Activated T-helper 9 cell treated with anti-CD3 and anti-CD28 coated beads, Interleukin-2, amount 50 U/mL, for 16 hours (primary cell): ENCODE measurements at regions not wholly inside any gene's neighbourhood (a gene's known extent, or its start where the extent isn't known, plus 50 kb on each side); places are given as distances from the start of the nearest gene placed in this dataset.

Experiments
- DNase-seq: peaks from one replicate; pipeline ENCODE4 v3.0.0-alpha.2; 2020; ENCODE audit warnings: low read depth

- DNase-seq: no peak
Measured at GRCh38 chr6:113095841-113096240, 748.7 kb downstream of the RFPL4B start.

DNA sequence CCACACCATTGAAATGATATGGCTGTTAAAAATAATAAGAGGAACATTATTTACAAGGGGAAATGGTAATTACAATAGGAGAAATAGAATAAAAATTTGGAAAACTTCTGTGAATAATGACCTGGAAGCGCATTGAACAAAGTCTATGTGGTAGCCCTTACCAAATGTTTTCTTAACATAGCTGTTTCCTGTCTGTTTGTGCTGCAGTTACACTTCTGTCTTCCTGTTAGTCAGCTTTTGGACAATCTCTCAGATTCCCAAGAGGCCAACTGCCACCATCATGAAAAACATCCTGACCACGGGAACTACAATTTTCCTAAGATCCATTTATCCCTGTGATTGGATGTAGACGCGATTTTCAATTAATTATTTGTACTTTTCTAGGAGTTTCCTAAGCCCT, 754.4 kb upstream of the MARCKS start:
- no peak for DNase-seq

GRCh38 chr6:113103634-113104361, 753.3 kb upstream of the MARCKS start:
- DNase-seq: no peak

DNA sequence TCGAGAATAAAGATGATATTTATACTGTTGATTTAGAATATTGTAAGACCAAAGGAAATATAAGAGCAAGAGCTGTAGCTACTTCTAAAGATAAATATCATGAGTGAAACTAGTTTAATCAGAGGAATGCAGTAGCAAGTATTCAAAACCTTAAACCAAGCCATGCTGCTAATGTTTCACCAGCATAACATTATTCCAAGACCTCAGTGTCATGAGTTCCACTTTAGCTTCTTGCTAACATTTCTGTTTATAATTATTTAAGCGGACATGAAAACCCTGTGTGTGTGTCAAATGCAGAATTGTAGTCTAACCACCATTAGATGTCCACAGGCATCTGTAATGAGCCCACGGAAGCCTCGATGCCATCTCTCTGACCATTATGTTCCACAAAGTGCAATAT, 752.6 kb upstream of the MARCKS start:
- DNase-seq: no peak

GRCh38 chr6:113104951-113105350, 752.2 kb upstream of the MARCKS start:
- no peak for DNase-seq

- no peak for DNase-seq
Measured at GRCh38 chr6:113110211-113110610, 746.9 kb upstream of the MARCKS start.

GRCh38 chr6:113111550-113111949, 745.6 kb upstream of the MARCKS start:
- DNase-seq: no peak

DNA sequence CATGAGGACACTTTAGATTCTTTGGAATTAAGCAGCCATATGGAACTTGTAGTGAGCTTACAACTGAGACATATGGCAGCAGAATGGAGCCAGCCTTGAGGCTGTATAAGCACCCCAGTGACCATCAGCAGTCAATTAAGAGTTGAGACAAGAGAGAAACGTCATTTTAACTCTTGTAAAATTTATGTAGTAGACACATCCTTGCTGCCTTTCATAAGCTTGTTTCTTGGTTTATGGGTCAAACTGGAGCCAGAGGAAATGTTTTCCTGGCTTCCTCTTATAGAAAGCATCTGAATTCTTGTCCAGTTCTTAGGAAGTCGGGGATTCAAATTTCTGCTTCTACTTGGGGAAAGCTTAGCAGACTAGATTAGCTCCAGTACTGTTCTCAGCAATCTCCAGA, 745.1 kb upstream of the MARCKS start:
- DNase-seq: no peak

- DNase-seq: no peak
Measured at GRCh38 chr6:113115196-113115595, 741.9 kb upstream of the MARCKS start.

DNA sequence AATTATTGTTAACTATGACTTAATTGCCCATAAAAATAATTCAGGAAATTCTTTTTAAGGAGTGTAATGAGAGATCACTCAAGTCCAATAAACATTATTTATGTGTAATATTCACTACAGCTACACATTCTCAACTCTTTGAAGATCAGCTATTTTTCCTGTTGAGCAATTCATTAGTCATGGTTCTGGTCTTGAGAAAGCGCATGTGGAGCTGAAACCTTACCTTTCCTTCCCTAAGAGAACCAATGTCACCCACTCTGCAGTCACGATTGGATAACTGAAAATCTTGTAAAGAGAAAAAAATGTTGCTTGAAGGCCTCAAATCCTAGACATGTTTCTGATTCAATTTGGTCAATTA, 736.9 kb upstream of the MARCKS start:
- DNase-seq: no peak

DNA sequence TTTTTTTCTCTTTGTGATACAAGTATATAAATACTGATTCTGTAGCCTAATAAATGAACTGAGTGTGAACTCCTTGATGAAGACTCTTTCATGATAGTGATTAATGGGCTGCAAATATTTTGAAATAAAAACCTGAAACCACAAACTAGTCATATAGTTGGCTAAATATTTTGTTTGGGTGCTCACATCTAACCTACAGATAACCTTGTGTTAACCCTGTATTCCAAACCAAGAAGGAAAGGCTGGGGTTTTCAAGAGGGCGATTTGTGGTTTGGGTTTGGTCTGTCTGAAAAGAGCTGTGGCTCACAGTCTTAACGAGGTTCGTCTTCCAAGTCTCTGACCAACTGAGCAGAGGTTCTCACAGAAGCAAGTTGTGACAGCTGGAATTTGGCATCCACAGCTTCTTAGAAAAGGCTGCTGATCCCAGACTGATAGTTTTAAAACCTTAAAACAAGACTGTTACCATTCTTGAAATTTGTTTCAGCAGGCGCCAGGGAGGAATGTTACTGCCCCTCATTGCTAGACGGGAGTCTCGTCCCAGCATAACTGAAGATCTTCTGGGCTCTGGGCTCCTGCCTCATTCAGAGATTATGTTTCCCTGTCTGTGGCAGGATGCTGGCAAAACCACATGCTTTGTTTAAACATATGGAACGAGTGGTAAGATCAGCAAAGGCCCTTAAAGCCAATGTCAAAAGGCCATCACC, 736.4 kb upstream of the MARCKS start:
- DNase-seq: no peak

DNA sequence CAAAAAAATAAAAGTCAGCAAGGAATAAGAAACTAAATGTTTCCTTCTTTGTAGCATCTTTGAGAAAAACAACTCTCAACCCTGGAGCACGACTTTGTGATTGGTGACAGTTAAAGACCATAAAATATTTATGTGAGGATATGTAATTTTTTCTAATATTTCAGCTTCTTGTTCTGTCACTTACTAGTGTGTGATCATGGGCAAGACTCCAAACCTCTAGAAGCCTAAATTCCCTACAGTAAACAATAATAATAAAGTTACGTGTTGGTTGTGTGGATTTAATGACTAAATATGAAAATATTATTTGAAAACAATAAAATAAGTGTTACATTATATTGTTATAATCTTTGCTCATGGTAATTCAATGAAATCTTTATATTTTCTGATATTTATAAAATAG, 735.6 kb upstream of the MARCKS start:
- no peak for DNase-seq

GRCh38 chr6:113122060-113122459, 735.1 kb upstream of the MARCKS start:
- DNase-seq: no peak

GRCh38 chr6:113125626-113126025, 731.5 kb upstream of the MARCKS start:
- DNase-seq: no peak

DNA sequence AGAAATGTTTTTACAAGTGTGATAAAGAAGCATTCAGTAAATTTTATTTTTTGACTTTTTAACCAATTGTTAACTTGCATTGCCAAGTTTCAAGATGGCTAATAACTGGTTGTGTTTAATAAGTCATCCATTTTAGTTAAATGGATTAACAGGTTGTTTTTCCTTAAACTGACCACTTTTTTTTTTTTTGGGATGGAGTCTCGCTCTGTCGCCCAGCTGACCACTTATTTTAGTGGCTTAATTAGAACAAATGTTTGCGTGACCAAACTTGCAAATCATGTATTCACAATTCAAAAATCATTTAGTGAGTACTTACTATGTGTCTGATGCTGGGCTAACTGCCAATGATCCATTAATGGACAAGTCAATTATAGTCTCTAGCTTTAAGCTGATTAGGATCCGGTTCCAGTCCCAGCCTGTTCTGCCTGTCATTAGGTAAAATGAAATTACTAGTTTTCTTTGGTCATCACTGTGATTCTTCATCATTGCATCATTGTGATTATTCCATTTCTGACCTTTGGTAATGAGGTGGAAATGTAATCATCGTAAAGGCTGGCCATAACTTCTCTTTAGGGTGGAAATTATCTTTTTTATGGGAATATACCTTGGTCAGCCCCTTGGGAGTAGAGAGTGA, 729.2 kb upstream of the MARCKS start:
- no peak for DNase-seq

DNA sequence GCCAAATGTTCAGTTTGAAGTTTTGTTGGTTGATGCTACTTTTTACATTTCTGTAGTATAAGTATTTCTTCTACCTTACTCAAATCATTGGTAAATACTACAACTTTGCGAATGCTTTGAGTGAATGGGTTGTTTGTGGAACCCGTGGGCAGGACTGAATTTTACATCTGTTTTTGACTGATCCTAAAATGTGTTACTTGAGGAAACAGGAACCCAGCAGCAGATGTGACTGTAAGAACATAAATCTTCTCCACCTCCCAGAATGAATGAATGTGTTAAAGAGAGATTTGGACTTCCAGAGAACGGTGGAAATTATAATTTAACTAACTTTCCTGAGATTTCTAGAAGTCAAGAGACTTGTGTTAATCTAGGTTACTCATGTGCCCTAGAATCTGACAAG, 728.5 kb upstream of the MARCKS start:
- no peak for DNase-seq

DNA sequence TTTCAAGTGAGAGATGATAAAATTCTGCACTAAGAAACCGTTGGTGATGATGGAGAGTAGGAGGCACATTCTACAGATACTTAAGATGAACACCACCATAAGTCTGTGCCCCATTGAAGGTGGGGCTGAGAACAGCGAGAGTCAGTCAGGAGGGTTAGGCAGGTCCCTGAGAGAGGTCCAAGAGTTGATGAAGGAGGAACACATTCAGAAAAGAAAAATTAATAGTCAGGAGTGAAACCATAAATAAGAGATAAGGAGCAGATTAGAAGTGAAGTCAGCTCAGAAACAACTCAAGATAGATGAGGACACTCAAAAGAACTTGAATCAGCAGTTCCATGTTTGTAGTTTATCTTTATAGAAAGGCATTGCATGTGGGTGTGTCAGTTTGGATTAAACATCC, 727.2 kb upstream of the MARCKS start:
- DNase-seq: no peak

DNA sequence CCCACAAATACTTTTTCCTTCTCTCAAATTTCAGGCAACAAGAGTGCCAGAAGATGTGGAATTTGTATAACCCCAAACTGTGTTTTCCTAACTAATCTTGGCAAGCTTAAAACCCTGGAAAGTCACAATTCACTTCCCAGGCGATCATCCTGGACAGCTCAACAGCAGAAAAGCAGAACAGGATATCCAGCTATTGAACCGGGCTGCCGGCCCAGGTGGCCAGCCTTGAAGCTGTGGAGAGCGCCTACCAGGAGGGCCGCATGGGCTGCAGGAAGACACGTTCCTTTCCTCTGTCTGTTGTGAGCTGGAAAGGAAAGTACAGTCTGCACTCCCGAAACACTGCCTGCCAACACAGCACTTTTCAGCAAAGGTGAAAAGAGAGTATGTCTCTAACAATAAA, 719.7 kb upstream of the MARCKS start:
- no peak for DNase-seq

DNA sequence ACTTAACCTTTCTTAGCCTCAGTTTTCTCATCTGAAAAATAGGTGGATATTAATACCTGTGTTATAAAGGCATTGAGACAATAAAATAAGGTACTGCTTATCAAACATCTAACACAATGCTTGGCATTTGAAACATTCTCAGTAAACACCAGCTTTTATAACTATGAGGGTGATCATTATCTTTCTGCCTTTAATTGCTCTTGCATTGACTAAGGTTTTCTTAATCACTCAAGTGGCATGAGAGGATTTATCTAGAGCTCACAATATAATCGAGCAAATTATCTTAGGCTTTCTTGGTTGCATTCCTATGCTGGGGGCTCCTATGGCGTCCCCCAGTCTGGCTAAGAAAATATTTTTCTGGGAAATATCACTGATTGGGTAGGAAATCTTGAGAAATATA, 716.4 kb upstream of the MARCKS start:
- DNase-seq: no peak

GRCh38 chr6:113141901-113142300, 715.2 kb upstream of the MARCKS start:
- DNase-seq: no peak

GRCh38 chr6:113142671-113143174, 714.4 kb upstream of the MARCKS start:
- DNase-seq: no peak

- DNase-seq: no peak
Measured at GRCh38 chr6:113143206-113143605, 713.9 kb upstream of the MARCKS start.

DNA sequence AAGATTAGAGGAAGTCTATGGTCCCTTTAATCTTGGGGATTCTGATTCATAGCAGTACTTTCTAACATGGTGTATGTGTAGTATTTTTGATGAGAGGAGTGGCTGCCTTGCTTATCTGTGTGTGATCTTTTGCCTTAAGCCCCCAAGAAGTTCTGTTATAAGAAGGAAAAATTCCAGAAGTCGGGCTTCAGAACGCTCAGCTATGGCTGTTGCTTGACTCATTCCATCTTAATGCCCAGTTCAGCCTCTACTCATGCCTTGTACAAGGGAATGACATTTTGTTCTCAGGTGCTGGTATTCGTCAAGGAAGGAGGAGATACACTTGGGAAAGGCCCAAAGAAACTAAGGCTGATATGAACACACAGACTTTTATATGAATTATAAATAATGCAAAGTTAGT, 713.0 kb upstream of the MARCKS start:
- DNase-seq: no peak
